ENCODE measurements at regions not wholly inside any gene's neighbourhood (a gene's known extent, or its start where the extent isn't known, plus 50 kb on each side); places are given as distances from the start of the nearest gene placed in this dataset.
A peak's percentile ranks its signal among the peaks of the same experiment; 100 is the strongest.
"Not testable (repeated sequence)": the region's sequence is repeated elsewhere in the genome, so short reads cannot be mapped to it uniquely, and the experiment has no call there.

DNA sequence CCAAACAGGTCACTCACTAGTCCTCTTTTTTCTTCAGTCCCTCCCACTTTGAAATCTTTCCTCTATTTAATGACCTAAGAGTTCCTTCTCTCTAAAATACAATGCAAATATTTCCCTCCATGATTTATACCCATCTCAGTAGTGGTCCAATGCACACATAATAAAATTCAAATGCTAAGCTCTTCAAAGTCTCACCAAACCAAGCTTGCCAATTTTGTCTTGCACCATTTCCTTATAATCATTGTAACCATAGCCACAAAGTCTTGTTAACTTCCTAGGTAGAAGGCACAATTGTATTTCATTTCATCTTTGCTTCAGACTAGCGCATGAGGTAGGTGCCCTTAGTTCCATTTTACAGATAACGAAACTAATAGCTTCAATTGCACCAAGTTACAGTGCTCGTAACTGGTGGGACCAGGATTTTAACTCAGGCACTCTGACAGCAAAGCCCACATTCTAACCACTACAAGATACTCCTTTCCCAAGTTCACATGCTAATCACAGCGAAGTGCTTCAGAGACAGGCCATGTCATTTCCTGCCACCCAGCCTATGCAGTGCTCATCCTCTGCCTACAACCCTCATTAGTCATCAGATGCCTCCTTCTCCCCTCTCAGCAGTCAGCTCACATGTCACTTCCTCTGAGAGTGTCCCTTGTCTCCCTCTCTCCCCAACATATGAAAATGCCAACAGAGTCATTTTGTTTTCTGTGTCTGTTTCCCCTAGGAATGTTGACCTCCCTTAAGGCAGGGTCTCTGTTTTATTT lies 66.9 kb upstream of the PPARGC1A start:
- H3K36me3 ChIP-seq = no peaks in the 10 kb centered on the region
- no peaks in the 10 kb centered on the region for H3K4me1 ChIP-seq
- DNase-seq (ENCODE audit: low spot score in 2 of 2) = no peak
- H3K9me3 ChIP-seq = no peaks in the 10 kb centered on the region
- H3K27ac ChIP-seq = no peak overlapping the region
- no peak for TF ChIP-seq POLR2A (IDR thresholded peaks at IDR 0.05)
- no peak for TF ChIP-seq EP300 (IDR thresholded peaks at IDR 0.05)
- TF ChIP-seq, protein P1, sequence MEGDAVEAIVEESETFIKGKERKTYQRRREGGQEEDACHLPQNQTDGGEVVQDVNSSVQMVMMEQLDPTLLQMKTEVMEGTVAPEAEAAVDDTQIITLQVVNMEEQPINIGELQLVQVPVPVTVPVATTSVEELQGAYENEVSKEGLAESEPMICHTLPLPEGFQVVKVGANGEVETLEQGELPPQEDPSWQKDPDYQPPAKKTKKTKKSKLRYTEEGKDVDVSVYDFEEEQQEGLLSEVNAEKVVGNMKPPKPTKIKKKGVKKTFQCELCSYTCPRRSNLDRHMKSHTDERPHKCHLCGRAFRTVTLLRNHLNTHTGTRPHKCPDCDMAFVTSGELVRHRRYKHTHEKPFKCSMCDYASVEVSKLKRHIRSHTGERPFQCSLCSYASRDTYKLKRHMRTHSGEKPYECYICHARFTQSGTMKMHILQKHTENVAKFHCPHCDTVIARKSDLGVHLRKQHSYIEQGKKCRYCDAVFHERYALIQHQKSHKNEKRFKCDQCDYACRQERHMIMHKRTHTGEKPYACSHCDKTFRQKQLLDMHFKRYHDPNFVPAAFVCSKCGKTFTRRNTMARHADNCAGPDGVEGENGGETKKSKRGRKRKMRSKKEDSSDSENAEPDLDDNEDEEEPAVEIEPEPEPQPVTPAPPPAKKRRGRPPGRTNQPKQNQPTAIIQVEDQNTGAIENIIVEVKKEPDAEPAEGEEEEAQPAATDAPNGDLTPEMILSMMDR (IDR thresholded peaks at IDR 0.05) = no peak
- no peak for TF ChIP-seq POLR2AphosphoS5 (IDR thresholded peaks at IDR 0.05)
- WGBS = 92% methylated on average over 4 of the region's 4 CpGs
- H3K4me3 ChIP-seq = no peak overlapping the region
- no peaks in the 10 kb centered on the region for H3K27me3 ChIP-seq

DNA sequence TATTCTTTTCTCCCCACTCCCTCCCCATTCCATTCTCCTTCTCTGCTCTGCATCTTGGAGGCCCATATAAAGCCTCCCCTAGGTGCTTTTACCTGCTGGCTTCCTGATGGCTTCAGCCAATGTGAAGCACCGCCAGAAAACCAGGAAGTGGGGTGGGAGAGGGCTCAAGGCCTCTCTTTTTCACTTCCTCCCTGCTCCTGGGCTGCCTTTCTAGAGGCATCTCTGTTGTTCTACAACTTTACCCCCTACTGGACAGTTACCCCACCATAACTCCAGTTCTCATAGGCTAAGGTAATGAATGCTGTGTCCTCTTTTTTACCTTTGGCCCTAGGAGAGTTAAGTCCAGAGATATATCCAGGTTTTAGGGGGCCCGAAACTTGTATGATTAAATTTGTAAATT lies 62.4 kb upstream of the PPARGC1A start:
- WGBS = 87% methylated on average over 2 of the region's 2 CpGs
- Histone ChIP-seq H3K36me3 (no peaks in the 10 kb centered on the region), H3K9me3 (no peaks in the 10 kb centered on the region), H3K4me1 (no peaks in the 10 kb centered on the region), H3K4me3 (no peak overlapping the region), H3K27me3 (no peaks in the 10 kb centered on the region), H3K27ac (no peak overlapping the region)
- no peak for DNase-seq (ENCODE audit: low spot score in 2 of 2)
- TF ChIP-seq, protein P1 (IDR thresholded peaks at IDR 0.05) = no peak
- TF ChIP-seq POLR2A (IDR thresholded peaks at IDR 0.05) (no peak), POLR2AphosphoS5 (IDR thresholded peaks at IDR 0.05) (no peak), EP300 (IDR thresholded peaks at IDR 0.05) (no peak)

DNA sequence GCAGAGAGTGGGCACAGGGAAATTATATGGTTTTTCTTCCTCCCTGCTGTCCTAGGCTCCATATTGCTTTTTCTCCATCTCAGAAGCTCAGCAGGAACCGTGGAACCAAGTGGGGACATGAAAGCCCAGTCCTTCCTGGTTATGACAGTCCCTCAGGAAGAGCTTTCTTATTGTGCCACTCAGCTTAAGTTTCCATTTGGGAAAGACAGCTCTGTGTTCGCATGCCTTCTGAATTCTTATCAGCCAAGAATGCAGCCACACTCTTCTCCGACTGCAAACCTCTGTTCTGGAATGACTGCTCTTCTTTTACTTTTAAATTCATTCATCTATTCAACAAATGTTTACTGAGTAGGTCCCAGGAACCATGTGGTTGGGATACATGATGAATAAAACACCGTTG lies 58.0 kb upstream of the PPARGC1A start:
- no peaks in the 10 kb centered on the region for H3K9me3 ChIP-seq
- no peaks in the 10 kb centered on the region for H3K36me3 ChIP-seq
- DNase-seq (ENCODE audit: low spot score in 2 of 2) = no peak
- 80% methylated on average over 4 of the region's 4 CpGs for WGBS
- H3K27me3 ChIP-seq = no peaks in the 10 kb centered on the region
- H3K27ac ChIP-seq = no peak overlapping the region
- no peak overlapping the region for H3K4me3 ChIP-seq
- H3K4me1 ChIP-seq = peaks cover 12% of the 10 kb centered on the region
- TF ChIP-seq, protein P1 (IDR thresholded peaks at IDR 0.05) = no peak
- TF ChIP-seq POLR2A (IDR thresholded peaks at IDR 0.05) (no peak), EP300 (IDR thresholded peaks at IDR 0.05) (no peak), POLR2AphosphoS5 (IDR thresholded peaks at IDR 0.05) (no peak)

DNA sequence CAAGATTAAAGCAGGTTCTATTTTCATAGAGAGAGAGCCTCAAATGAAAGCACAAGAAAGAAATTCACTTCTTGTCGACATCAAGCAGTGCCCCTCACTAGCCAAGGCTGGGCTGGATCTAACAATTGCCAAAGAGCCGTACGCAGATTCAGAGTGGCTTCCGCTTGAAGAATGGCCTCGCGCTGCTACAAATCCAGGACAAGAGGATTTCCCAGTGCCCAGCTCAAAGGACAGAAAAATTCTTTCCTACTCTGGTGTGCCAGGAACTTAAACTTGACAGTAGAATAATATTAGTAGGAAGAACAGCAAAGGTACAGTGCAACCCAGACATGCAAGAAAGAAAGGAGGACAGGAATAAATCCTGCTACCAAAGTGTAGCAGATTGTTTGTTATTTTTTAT lies 56.5 kb upstream of the PPARGC1A start:
- Histone ChIP-seq H3K27me3 (no peaks in the 10 kb centered on the region), H3K36me3 (no peaks in the 10 kb centered on the region), H3K27ac (peak overlapping the region; percentile 78), H3K4me3 (no peak overlapping the region), H3K9me3 (no peaks in the 10 kb centered on the region), H3K4me1 (peaks cover 12% of the 10 kb centered on the region)
- 80% methylated on average over 6 of the region's 6 CpGs for WGBS
- TF ChIP-seq, protein P1 (IDR thresholded peaks at IDR 0.05) = no peak
- no peak for TF ChIP-seq POLR2A (IDR thresholded peaks at IDR 0.05)
- no peak for TF ChIP-seq POLR2AphosphoS5 (IDR thresholded peaks at IDR 0.05)
- TF ChIP-seq EP300 (IDR thresholded peaks at IDR 0.05) = no peak
- DNase-seq (ENCODE audit: low spot score in 2 of 2) = no peak

DNA sequence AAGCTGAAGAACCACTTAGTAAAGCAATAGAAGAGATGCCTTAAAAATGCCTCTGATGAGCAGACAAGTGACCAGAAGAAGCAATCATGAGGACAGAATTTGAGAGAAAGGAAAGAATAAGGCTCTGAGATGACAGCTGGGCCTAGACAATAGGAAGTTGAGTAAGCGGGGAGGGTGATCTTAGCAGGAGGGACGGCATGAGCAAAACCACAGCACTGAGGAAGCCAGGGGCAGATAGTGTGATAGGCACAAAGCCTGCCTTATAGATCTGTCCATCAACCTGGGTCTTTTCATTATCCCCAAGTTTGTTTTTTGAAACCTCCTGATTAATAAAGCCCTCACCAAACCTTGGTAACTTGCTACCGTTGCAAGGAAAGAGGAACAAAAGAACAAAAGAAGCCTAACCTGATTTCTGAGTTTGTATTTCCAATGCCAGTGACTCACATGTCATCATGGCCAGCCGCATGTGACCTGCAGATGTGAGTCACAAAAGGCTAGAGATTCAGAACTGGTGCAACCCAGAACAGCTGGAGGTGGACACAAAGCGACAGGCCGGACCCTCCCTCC lies 55.7 kb upstream of the PPARGC1A start:
- H3K27ac ChIP-seq = peak overlapping the region; percentile 78
- no peaks in the 10 kb centered on the region for H3K27me3 ChIP-seq
- 35% methylated on average over 6 of the region's 6 CpGs for WGBS
- H3K9me3 ChIP-seq = no peaks in the 10 kb centered on the region
- no peak overlapping the region for H3K4me3 ChIP-seq
- H3K36me3 ChIP-seq = no peaks in the 10 kb centered on the region
- peak; percentile 83 to 85 for DNase-seq (ENCODE audit: low spot score in 2 of 2)
- peaks cover 12% of the 10 kb centered on the region for H3K4me1 ChIP-seq
- TF ChIP-seq, protein P1 (IDR thresholded peaks at IDR 0.05) = no peak
- TF ChIP-seq POLR2AphosphoS5 (IDR thresholded peaks at IDR 0.05) (peak in 1 of 3 donors; percentile 22), POLR2A (IDR thresholded peaks at IDR 0.05) (no peak)

DNA sequence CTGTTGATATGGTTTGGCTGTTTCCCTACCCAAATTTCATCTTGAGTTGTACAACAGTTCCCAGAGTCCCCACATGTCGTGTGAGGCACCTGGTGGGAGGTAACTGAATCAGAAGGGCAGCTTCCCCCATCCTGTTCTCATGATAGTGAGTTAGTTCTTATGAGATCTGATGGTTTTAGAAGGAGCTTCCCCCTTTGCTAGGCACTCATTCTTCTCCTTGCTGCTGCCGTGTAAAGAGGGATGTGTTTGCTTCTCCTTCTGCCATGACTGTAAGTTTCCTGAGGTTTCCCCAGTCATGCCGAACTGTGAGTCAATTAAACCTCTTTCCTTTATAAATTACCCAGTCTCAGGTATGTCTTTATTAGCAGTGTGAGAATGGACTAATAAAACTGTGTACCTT lies 54.7 kb upstream of the PPARGC1A start:
- H3K36me3 ChIP-seq; H3K4me3 ChIP-seq; DNase-seq (ENCODE audit: low spot score in 2 of 2); H3K9me3 ChIP-seq; H3K27me3 ChIP-seq: not testable (repeated sequence)
- H3K27ac ChIP-seq = peak overlapping the region; percentile 78
- 87% methylated on average over 3 of the region's 3 CpGs for WGBS
- H3K4me1 ChIP-seq = peaks cover 12% of the 10 kb centered on the region

All from suprapubic skin (tissue), 4 donors.